ENCODE measurements at regions not wholly inside any gene's neighbourhood (a gene's known extent, or its start where the extent isn't known, plus 50 kb on each side); places are given as distances from the start of the nearest gene placed in this dataset.
"Not testable (repeated sequence)": the region's sequence is repeated elsewhere in the genome, so short reads cannot be mapped to it uniquely, and the experiment has no call there.

DNA sequence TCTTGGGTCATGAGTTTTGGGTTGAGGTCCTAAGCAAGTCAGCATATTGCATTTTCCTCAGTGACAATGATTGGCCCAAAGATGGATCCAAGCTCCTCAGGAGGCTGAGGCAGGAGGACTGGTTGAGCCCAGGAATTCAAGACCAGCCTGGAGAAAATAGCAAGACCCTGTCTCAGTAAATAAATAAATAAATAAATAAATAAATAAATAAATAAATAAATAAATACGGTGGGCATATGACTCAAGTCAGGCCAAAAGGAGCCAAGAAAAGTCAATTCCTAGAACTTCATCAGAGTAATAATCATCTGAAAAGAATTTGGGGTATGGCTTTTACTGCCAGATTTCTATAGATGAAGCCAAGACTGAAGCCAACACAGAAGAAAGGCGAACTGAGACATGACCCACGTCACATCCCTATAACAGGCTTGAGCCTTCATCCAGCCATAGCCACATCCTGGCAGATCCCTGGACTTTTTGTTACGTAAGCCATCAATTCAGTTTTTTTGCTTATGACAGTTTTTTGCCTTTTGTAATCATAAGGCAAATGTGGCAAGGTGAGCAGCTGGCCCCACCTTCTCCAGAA lies 88.5 kb upstream of the NFASC start:
- no peak for ATAC-seq

DNA sequence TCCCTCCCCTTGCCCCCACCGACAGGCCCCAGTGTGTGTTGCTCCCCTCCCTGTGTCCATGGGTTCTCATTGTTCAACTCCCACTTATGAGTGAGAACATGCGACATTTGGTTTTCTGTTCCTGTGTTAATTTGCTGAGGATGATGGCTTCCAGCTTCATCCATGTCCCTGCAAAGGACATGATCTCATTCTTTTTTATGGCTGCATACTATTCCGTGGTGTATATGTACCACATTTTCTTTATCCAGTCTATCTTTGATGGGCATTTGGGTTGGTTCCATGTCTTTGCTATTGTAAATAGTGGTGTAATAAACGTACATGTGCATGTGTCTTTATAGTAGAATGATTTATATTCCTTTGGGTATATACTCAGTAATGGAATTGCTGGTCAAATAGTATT lies 85.6 kb upstream of the NFASC start:
- ATAC-seq: not testable (repeated sequence)

DNA sequence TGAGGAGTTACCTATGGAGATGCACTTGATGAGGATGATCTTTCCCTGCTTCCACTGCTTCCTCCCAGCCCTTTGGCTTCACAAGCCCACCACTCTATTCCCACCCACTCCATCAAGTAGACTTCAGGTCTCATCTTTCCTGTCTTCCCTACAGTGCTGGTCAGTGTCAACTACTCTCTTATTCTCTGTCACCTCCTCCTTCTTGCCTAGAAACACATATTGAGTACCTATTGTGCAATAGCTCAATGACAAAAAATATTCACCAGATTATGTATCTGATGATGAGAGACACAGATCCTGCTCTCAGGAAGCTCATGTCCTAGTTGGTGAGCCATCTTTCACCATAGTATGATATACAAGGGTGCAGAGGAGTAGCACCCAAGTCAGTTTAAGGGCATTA lies 82.2 kb upstream of the NFASC start:
- no peak for ATAC-seq

DNA sequence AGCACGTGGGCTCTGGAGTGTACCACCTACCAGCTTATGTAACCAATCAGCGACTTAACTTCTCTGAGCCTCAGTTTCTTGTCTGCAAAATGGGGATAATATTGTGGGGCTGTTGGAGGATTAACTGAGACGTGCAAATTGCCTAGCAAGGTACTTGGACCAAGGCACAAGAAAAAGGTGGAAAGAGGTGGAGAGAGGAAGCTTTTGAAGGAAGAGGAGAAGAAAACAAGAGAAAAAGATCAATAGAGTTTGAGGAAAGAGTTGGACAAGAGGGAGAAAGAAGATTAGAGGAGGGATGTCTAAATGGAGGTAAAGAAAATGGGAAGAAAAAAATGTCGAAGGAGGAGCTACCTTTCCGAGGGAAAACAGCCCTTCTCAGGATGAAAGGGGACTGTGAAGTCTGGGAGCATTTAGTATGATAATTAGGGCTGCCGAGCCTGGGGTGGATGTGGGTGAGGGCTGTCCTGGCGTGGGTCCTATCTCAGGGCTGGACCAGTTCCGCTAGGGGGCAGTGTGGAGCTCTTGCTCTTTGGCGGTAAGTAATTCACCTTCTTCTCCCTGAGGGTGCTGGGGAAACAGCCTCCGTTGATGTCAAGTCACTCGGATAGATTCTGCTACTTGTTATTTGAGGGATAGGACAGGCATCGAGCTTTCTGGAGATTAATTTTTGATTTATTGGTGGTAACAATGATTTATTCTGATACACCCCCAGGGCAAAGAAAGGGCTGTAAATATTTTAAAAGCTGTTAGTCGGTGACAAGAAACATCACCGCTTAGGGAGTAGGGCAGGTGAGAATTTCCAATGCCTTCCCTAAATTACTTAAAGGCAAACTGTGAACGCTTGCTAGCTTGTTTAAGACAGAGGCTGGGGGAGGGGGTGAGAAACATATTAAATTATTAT lies 79.0 kb upstream of the NFASC start:
- ATAC-seq: peak; percentile 60

DNA sequence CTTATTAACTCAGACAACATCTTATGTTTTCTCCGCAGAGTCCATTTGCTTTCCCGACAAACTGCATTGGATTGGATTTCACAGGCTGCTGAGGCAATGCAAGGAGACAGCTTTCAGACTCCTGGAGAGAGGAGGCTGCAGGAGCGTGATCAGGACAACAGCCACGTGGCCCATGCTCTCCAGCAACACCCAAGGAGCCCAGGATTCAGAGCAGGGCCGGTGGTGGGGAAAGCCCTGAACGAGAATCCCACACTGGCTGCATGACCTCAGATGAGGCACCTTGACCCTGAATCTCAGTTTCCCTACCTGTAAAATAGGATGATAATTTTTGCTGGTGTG lies 78.3 kb upstream of the NFASC start:
- ATAC-seq: no peak

DNA sequence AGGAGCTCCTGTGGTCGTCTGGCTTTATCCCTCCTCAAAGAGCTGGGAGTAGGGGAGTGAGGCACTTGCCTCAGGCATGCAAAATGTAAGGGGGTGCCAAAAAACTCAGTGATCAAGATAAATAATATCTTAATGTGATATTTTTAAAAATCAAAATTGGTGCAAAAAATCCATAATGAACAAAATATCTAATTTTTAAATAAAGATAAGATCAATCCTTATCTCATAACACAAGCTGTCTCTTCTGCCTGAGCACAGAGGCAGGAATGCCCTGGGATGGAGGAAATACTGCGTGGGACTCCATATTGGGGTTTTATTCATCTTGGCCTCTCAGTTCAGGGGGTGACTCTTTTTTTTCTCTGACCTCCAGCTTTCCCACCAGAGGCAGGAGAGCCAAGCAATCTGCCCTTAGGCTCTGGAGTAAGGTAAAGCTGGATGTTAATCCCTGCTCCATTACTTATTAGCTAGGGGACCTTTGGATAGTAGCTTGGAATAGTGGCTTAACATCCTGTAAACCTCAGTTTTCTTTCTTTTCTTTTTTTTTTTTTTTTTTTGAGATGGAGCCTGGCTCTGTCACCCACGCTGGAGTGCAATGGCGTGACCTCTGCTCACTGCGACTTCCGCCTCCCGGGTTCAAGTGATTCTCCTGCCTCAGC lies 77.3 kb upstream of the NFASC start:
- no peak for ATAC-seq

DNA sequence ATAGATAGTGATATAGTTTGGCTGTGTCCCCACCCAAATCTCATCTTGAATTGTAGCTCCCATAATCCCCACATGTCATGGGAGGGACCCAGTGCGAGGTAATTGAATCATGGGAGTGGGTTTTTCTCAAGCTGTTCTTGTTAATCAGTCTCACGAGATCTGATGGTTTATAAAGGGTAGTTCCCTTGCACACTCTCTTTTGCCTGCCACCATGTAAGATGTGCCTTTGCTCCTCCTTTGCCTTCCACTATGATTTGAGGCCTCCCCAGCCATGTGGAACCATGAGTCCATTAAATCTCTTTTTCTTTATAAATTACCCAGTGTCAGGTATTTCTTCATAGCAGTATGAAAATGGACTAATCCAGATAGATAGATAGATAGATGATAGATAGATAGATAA lies 73.8 kb upstream of the NFASC start:
- ATAC-seq: not testable (repeated sequence)

DNA sequence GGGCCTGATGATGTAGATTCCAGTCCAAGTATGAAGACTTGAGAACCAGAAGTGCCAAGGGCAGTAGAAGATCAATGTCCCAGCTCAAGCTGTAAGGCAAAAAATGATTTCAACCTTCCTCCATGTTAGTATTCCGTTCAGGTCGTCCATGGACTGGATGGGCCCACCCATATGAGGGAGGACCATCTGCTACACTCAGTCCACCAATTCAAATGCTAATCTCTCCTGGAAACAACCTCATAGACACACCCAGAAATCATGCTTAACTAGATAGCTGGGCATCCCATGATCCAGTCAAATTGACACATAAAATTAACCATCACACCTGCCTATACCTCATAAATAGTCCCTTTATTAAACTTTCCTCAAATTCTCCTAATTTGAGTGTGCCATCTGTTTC lies 73.3 kb upstream of the NFASC start:
- ATAC-seq: no peak

DNA sequence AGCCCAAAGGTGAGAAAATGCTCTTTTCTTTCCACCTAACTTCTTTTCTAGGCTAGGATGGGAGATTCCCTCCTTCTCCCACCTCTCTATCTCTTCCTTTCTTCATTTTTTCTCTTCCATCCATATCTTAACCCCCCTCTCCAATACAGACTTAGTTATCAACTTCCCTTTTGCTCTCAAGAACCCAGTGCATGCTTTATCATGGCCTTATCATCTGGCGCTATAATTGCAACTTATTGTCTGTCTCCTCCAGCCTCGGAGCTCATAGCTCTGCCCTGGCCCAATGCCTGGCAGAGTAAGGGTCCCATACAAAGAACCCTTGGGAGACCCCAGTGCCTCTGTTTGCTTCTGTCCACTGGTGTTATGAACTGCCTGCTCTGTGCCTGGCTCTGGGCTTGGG lies 71.0 kb upstream of the NFASC start:
- no peak for ATAC-seq

DNA sequence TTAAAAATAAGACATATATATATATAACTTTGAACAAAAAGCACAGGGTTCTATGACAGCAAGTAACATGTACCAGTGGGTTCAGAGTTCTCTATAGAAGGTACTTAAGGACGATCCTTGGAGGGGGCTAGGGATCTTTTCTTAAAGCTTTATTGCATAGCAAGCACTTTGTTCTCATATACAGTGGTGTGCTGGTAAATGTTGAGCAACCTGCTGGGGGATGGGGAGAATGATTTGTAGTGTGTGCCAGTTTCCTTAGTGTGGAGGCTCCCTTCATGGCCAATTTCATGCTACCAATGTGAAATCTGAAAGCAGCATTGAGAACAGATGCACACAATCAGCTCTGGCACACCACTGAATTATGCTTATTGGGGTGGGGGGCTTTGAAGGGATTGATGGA lies 69.5 kb upstream of the NFASC start:
- no peak for ATAC-seq

DNA sequence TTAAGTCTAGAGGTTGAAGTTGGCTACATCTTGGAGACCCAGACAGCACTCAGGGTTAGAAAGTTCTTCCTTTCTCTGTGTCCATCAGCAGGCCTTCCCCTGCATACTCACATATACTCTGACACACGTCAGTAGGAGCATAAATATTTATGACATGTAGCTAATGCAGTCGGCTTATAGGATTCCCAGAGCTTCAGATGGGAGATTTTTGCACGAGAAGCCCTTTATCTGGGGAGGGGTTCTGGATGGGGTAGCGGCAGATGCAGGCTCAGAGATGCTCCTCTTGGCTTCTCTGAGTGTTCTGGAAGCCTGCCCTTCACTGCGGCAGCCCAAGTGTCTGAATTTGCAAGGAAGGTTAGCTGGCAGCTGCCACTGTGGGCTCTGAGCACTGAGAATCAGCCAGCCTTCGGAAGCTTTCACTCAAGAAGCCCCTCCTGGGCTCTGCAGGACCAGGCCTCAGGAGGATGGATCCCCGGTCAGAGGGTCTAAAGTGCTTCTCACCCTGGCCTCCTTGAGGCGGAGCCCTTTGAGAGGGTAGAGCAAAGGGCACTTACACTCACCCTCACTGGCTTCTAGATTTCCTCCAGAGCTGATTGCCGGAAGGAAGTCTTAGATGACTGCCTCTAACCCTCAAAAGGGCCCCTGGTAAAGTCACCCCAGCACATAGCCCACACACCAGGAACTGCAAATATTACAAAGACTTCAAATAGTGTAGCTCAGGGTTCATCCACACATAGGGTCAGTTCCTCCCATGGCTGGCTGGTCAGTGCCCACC lies 68.1 kb upstream of the NFASC start:
- ATAC-seq: no peak

DNA sequence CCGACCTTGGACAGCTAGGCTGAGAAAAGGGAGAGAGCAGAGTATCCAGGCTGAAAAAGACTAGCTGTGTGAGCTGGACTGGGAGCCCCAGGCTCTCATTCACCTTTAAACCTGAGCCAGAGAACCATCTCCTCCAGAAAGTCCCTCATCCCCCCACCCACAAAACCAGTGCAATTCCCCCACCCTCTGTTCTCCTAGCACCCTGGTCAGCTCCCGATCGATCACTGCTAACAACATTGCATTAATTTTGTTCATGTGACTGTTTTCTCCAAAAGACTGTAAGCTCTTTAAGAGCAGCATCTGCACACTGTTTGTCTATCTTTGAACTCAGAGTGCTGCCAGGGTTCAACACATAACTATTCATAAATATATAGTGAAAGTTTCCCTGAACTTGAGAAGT lies 67.1 kb upstream of the NFASC start:
- ATAC-seq: no peak

DNA sequence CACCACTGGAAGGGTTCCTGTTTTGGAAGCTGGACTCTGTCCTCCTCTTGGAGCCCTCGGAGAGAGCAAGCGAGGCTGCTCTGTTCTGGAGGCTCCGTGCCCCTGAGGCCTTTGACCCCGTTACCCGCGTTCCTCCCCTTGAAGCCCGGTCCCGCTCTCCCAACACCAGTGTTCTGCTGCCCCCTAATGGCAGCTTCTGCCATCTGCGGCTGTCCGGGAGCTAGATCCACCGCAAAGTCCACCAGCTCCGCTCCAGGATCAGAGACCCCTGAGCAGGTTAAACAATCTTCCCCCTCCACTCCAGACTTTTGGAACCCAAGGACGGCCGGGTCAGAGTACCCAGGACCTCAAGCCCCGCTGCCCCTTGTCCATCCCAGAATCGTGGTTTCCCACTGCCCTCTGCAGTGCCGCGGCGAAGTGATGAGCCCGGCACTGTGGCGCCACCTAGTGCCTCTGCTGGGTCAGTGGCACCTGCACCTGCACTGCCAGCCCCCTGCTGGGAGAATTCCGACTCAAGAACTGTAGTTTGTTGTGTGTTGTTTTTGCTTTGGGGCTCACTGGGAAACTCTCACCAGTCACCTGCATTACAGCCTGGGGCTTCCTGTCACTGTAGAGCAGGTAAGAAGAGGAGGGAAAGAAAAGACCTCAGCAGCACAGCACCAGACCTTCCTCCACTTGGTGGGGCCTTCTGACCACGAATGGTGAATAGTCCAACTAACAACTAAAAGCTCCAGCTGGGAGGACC lies 63.5 kb upstream of the NFASC start:
- ATAC-seq: peak; percentile 90

DNA sequence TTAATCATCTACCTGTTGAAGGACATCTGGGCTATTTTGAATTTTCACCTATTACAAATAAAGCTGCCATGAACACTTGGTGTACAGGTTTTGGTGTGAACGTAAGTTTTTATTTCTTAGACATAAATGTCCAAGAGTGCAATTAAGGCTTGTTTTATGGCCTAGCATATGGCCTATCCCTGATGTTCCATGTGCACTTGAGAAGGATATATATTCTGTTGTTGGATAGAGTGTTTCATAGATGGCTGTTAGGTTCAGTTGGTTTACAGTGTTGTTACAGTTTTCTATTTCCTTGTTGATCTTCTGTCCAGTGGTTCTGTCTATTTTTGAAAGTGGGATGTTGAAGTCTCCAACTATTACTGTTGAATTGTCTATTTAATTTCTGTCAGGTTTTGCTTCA lies 61.2 kb upstream of the NFASC start:
- no peak for ATAC-seq

DNA sequence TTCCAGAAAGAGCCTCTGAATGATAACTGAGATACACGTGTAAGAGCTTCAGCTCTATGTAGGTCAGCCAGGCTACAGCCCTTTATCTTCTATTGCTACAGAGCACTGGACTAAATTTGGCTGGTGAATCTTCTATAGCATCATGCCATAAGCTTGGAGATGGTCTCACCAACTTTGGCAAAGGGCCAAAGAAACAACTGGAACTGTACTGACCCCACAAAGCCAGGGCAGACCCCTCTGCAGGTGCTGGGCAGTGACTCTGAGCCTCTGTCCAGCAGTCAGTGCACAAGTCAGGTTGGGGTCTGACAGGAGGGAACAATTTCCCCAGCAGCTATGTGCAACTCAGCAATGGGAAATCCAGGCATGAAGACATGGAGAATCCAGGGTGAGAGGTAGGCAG lies 57.8 kb upstream of the NFASC start:
- ATAC-seq: no peak

DNA sequence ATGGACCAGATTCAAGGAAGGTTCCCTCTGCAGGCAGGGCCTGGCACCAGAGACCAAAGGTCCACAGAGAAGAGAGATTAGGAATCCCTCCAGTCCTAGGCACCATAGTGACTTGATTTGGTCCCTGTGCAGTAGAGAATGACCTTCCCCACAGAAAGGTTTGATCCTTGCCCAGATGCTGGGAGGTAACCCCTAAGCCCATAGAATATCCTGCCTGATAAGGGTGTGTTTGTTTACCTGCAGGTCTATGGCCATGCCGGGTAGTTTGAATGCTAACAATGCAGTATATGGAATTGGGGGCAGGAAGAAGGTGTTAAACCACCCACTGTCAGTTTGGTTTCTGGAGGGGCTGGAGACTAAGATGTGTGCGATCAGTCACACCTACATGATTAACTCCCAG lies 57.1 kb upstream of the NFASC start:
- ATAC-seq: no peak

DNA sequence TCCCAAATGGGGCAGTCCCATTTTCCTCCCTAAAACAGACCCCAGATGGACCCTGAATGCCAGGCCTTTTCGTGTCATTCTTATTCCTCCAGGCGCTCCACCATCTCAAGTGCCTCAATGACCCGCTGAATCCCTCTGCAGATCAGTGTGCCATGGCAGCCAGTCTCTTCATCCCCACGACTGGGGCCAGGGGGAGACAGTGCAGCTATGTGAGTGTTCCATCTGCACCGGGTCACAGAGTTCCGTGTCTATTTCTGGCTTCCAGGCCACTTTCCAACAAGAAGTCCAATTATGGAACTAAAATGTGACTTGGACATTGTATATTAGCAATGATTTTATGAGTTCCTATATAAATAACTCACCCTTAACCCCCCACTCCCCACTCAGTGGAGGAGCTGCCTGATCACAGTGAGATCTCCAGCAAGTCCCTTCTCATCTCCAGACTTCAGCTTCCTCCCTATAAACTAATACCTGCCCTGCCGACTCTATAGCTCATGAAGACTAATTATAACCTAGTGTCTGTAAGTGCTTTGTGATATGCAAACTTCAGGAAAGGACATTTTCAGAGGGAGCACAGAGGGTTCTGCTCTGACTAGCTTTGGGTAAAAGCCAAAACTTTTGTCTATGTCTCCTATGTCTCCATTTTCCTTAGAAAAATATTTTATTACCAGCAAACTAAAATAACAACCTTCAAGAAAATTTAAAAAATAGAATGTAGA lies 56.3 kb upstream of the NFASC start:
- no peak for ATAC-seq

DNA sequence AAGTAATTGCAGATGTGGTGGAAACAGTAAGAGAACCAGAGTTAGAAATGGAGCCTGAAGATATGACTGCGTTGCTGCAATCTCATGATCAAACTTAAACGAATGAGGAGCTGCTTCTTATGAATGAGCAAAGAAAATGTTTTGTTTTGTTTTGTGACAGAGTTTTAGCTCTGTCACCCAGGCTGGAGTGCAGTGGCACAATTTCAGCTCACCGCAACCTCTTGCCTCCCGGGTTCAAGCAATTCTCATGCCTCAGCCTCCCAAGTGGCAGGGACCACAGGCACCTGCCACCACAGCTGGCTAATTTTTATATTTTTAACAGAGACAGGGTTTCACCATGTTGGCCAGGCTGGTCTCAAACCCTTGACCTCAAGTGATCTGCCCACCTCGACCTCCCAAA lies 53.3 kb upstream of the NFASC start:
- ATAC-seq: no peak

DNA sequence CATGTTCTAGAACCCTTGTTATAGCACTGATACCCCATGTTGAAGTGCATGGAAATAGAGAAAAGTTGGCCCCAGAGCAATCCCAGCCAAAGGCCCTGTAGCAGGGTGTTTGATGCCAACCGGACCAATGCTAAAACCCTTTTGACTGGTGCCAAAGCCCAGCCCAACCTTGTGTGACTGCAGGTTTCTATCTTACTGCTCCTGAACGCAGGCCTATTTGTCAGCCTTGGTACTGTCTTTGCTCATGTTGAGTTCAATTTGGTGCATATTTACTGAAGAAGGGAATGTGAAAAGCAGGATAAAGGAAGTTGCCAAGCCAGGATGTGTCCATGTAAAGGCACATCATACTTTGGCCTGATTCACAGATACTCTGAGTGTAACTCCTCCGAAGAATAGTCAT lies 51.7 kb upstream of the NFASC start:
- ATAC-seq: no peak

DNA sequence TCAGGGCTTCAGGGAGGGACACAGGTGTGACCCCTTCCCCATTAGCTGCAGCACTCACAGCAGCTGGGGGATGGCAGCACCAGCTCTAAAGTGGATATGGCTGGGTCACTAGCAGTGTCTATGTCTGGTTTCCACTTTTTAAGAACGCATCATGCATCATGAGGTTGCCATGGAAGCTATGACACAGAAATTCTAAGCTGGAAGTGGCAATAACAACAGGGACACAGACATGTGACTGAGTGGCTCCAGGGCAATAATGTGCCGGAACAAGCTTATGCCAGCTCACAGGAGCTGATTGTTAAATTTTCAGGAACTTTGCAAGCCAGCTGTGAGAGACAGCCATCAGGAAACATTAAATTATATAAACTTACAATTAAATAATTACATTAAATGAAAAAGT lies 51.2 kb upstream of the NFASC start:
- peak; percentile 77 for ATAC-seq
